Thoracic aorta (tissue), 2 donors: ENCODE measurements at regions not wholly inside any gene's neighbourhood (a gene's known extent, or its start where the extent isn't known, plus 50 kb on each side); places are given as distances from the start of the nearest gene placed in this dataset.

Experiments used
- ATAC-seq: fragments of 150-250 bp; one replicate; pipeline ENCODE4 v1.8.0; 2017; ENCODE audit warnings: low read depth; ENCODE audit not compliant: insufficient number of reproducible peaks, low FRiP score
- DNase-seq: peaks from one replicate; pipeline ENCODE4 v3.0.0-alpha.2; 2020; ENCODE audit warnings: low spot score
- H3K27ac ChIP-seq, 2 donors: fragments of 200-600 bp; sonication (generic); 1 replicate in 1 of 2; 2 replicates in 1 of 2; pipeline ENCODE4 v1.5.1; 2016; ENCODE audit warnings: mild to moderate bottlenecking in 2 of 2, moderate library complexity in 2 of 2
- H3K27me3 ChIP-seq: fragments of 200-600 bp; sonication (generic); replicated peaks from 2 replicates; pipeline ENCODE4 v1.6.0; 2016; ENCODE audit warnings: mild to moderate bottlenecking; ENCODE audit not compliant: insufficient read depth
- H3K36me3 ChIP-seq: fragments of 200-600 bp; sonication (generic); one replicate; pipeline ENCODE4 v1.5.1; 2016
- H3K4me1 ChIP-seq, 2 donors: fragments of 200-600 bp; sonication (generic); 1 replicate in 1 of 2; 2 replicates in 1 of 2; pipeline versions ENCODE4 v1.5.1 to v1.6.0; 2016; ENCODE audit warnings: low read depth in 2 of 2, mild to moderate bottlenecking in 1 of 2; ENCODE audit not compliant: control insufficient read depth in 1 of 2
- H3K4me3 ChIP-seq: fragments of 200-600 bp; sonication (generic); 2 replicates; pipeline ENCODE4 v1.5.1; 2016; ENCODE audit warnings: mild to moderate bottlenecking
- H3K9me3 ChIP-seq: fragments of 200-600 bp; sonication (generic); 2 replicates; pipeline ENCODE4 v1.5.1; 2016
- CTCF ChIP-seq: fragments of 200-600 bp; sonication (generic); IDR thresholded peaks from one replicate; pipeline ENCODE4 v1.5.1; 2019; ENCODE audit warnings: antibody characterized with exemption

- H3K27me3 ChIP-seq, result no peaks in the 10 kb centered on the region
- DNase-seq (no peak), ATAC-seq (no peak)
- no peak overlapping the region for H3K27ac ChIP-seq
- H3K4me1 ChIP-seq, result no peaks in the 10 kb centered on the region
- no peak for TF ChIP-seq CTCF
- no peaks in the 10 kb centered on the region for H3K36me3 ChIP-seq
- no peaks in the 10 kb centered on the region for H3K9me3 ChIP-seq
- H3K4me3 ChIP-seq, result no peak overlapping the region
Measured at GRCh38 chr17:15177343-15177742, 87.8 kb downstream of the PMP22 start.

GRCh38 chr17:15175356-15175755 lies 89.8 kb downstream of the PMP22 start:
- Histone ChIP-seq H3K27me3 (no peaks in the 10 kb centered on the region), H3K27ac (no peak overlapping the region), H3K36me3 (no peaks in the 10 kb centered on the region), H3K4me1 (no peaks in the 10 kb centered on the region), H3K4me3 (no peak overlapping the region), H3K9me3 (no peaks in the 10 kb centered on the region)
- TF ChIP-seq CTCF, result no peak
- ATAC-seq (no peak), DNase-seq (no peak)

GRCh38 chr17:15171167-15172047 lies 93.7 kb downstream of the PMP22 start:
- Histone ChIP-seq H3K27me3 (no peaks in the 10 kb centered on the region), H3K27ac (no peak overlapping the region), H3K4me3 (no peak overlapping the region), H3K9me3 (no peaks in the 10 kb centered on the region), H3K4me1 (no peaks in the 10 kb centered on the region), H3K36me3 (no peaks in the 10 kb centered on the region)
- ATAC-seq (no peak), DNase-seq (no peak)
- TF ChIP-seq CTCF, result peak; percentile 59

DNA sequence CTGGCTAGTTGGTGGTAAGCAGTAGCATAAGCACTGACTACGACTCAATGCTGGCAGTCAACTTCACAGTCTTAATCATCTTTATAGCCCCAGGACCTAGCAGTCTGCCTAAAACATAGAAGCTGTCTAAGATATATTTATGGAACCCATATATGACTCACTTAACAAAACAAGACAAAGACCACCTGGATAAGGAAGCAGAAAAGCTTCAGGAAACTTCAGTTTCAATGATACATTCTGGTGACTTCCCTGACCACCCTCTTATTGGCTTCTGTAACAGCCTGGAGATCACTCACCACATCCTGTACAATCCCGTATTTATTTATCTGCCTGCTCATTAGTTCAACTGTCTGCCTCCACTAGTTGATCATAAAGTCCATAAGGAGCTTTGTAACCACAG lies 95.5 kb downstream of the PMP22 start:
- no peak for ATAC-seq
- Histone ChIP-seq H3K9me3 (no peaks in the 10 kb centered on the region), H3K36me3 (no peaks in the 10 kb centered on the region), H3K27me3 (no peaks in the 10 kb centered on the region), H3K4me1 (no peaks in the 10 kb centered on the region), H3K27ac (no peak overlapping the region), H3K4me3 (no peak overlapping the region)
- no peak for DNase-seq
- no peak for TF ChIP-seq CTCF

GRCh38 chr17:15168379-15168778 lies 96.7 kb downstream of the PMP22 start:
- DNase-seq, result no peak
- H3K4me3 ChIP-seq, result no peak overlapping the region

More at GRCh38 chr17:15168379-15168778, 96.7 kb downstream of the PMP22 start:
- no peak overlapping the region for H3K27ac ChIP-seq
- H3K27me3 ChIP-seq, result no peaks in the 10 kb centered on the region
- ATAC-seq, result no peak
- no peaks in the 10 kb centered on the region for H3K36me3 ChIP-seq
- no peak for TF ChIP-seq CTCF
- no peaks in the 10 kb centered on the region for H3K4me1 ChIP-seq
- H3K9me3 ChIP-seq, result no peaks in the 10 kb centered on the region
